IMR-90 (cell line): ENCODE measurements at regions not wholly inside any gene's neighbourhood (a gene's known extent, or its start where the extent isn't known, plus 50 kb on each side); places are given as distances from the start of the nearest gene placed in this dataset.

Experiments used
- ATAC-seq: fragments of 200-7000 bp; cut with Tn5 transposase; 2 replicates; pipeline ENCODE4 v1.9.1; 2020; ENCODE audit warnings: low read depth, mild to moderate bottlenecking, moderate library complexity
- BruUV-seq: library from RNA; stranded (reverse); fragments of 400-500 nt; replicated peaks from 2 replicates; lab custom pipeline; 2021; lab: Mats Ljungman, UMichigan
- CTCF ChIA-PET: fragments of 300-600 bp; formaldehyde crosslinking; extraction: SDS; loops from one replicate; lab custom pipeline; 2021; ENCODE audit warnings: antibody characterized with exemption; lab: Yijun Ruan, JAX
- POLR2A ChIA-PET: fragments of 300-600 bp; sonication (Branson Sonifier 250); formaldehyde crosslinking; loops from one replicate; lab custom pipeline; 2022; ENCODE audit warnings: antibody characterized with exemption; ENCODE audit not compliant: unreplicated experiment; lab: Charles Lee
- DNase-seq: peaks from one replicate; pipeline ENCODE4 v3.0.0; 2013
- H2AFZ ChIP-seq: replicated peaks from 2 replicates; pipeline ENCODE3; 2013; ENCODE audit warnings: low read length, mild to moderate bottlenecking; ENCODE audit not compliant: poor library complexity
- H2AK5ac ChIP-seq: 2 replicates; pipeline ENCODE4 v1.6.1; 2013; ENCODE audit warnings: low read depth, low read length, inconsistent platforms
- H2AK9ac ChIP-seq: replicated peaks from 2 replicates; pipeline ENCODE3; 2013; ENCODE audit warnings: mild to moderate bottlenecking, low read depth, low read length, moderate library complexity; ENCODE audit not compliant: poor library complexity
- H2BK120ac ChIP-seq: 2 replicates; pipeline ENCODE4 v1.6.1; 2013; ENCODE audit warnings: low read depth, low read length, inconsistent platforms
- H2BK15ac ChIP-seq: 3 replicates; pipeline ENCODE4 v1.6.1; 2013; ENCODE audit warnings: low read depth, low read length, inconsistent platforms
- H2BK20ac ChIP-seq: 2 replicates; pipeline ENCODE4 v1.6.1; 2013; ENCODE audit warnings: low read depth, mild to moderate bottlenecking, inconsistent platforms, low read length, moderate library complexity
- H2BK5ac ChIP-seq: 2 replicates; pipeline ENCODE4 v1.6.1; 2013; ENCODE audit warnings: mild to moderate bottlenecking, low read depth, low read length, inconsistent platforms; ENCODE audit not compliant: poor library complexity, severe bottlenecking
- H3K14ac ChIP-seq: replicated peaks from 2 replicates; pipeline ENCODE4 v1.6.1; 2013; ENCODE audit warnings: low read depth, low read length, inconsistent platforms
- H3K18ac ChIP-seq: 2 replicates; pipeline ENCODE4 v1.6.1; 2013; ENCODE audit warnings: low read depth, low read length, control low read depth
- H3K23ac ChIP-seq: 2 replicates; pipeline ENCODE4 v1.6.1; 2013; ENCODE audit warnings: low read depth, low read length, inconsistent platforms
- H3K27ac ChIP-seq: 2 replicates; pipeline ENCODE4 v1.5.1; 2013; ENCODE audit warnings: mild to moderate bottlenecking, control low read depth, low read length; ENCODE audit not compliant: insufficient read depth
- H3K27me3 ChIP-seq: 2 replicates; pipeline ENCODE4 v1.6.1; 2013; ENCODE audit warnings: low read length; ENCODE audit not compliant: control insufficient read depth, insufficient read depth
- H3K36me3 ChIP-seq: 2 replicates; pipeline ENCODE4 v1.6.1; 2013; ENCODE audit warnings: low read length, mixed read lengths; ENCODE audit not compliant: control insufficient read depth, insufficient read depth
- H3K4ac ChIP-seq: 2 replicates; pipeline ENCODE4 v1.6.1; 2013; ENCODE audit warnings: low read depth, low read length, inconsistent platforms
- H3K4me1 ChIP-seq: 2 replicates; pipeline ENCODE4 v1.6.1; 2013; ENCODE audit warnings: low read length, mixed read lengths; ENCODE audit not compliant: control insufficient read depth, insufficient read depth
- H3K4me2 ChIP-seq: 2 replicates; pipeline ENCODE4 v1.6.1; 2013; ENCODE audit warnings: low read depth, mild to moderate bottlenecking, control low read depth, low read length, moderate library complexity
- H3K4me3 ChIP-seq: 2 replicates; pipeline ENCODE4 v1.5.1; 2013; ENCODE audit warnings: low read depth, mild to moderate bottlenecking, control low read depth, low read length, moderate library complexity; ENCODE audit not compliant: insufficient read depth
- H3K56ac ChIP-seq: 2 replicates; pipeline ENCODE4 v1.6.1; 2013; ENCODE audit warnings: low read length, inconsistent platforms; ENCODE audit not compliant: insufficient read depth; ENCODE audit errors: extremely low read depth
- H3K79me1 ChIP-seq, 2 experiments: 2 replicates each; pipeline ENCODE4 v1.6.1; 2013; ENCODE audit warnings: low read length in 2 of 2, inconsistent platforms in 1 of 2, low read depth in 1 of 2
- H3K9ac ChIP-seq: 2 replicates; pipeline ENCODE4 v1.6.1; 2013; ENCODE audit warnings: low read depth, low read length, control low read depth
- H3K9me1 ChIP-seq: 2 replicates; pipeline ENCODE4 v1.6.1; 2013; ENCODE audit warnings: low read length, inconsistent platforms; ENCODE audit not compliant: insufficient read depth
- H3K9me3 ChIP-seq: 2 replicates; pipeline ENCODE4 v1.6.1; 2013; ENCODE audit warnings: low read length; ENCODE audit not compliant: control insufficient read depth, insufficient read depth
- H4K20me1 ChIP-seq: 2 replicates; pipeline ENCODE4 v1.6.1; 2013; ENCODE audit warnings: low read length, inconsistent platforms; ENCODE audit not compliant: insufficient read depth
- H4K5ac ChIP-seq: 2 replicates; pipeline ENCODE4 v1.6.1; 2013; ENCODE audit warnings: mild to moderate bottlenecking, low read depth, low read length, control low read depth
- H4K8ac ChIP-seq, 2 experiments: 2 replicates each; pipeline ENCODE4 v1.6.1; 2013; ENCODE audit warnings: low read depth in 2 of 2, low read length in 2 of 2, control low read depth in 1 of 2, inconsistent platforms in 1 of 2
- H4K91ac ChIP-seq: 2 replicates; pipeline ENCODE4 v1.6.1; 2013; ENCODE audit warnings: low read depth, low read length, inconsistent platforms; ENCODE audit not compliant: insufficient read depth
- BHLHE40 ChIP-seq: fragments of 150-350 bp; IDR thresholded peaks from 2 replicates; pipeline ENCODE4 v1.6.1; 2016; ENCODE audit warnings: mild to moderate bottlenecking, low read depth, low read length
- CHD1 ChIP-seq: IDR thresholded peaks from 2 replicates; pipeline ENCODE4 v1.6.1; 2012; ENCODE audit warnings: low read depth, low read length, improper control_type of control experiment
- FOS ChIP-seq: fragments of 150-350 bp; IDR thresholded peaks from 2 replicates; pipeline ENCODE4 v1.6.1; 2016; ENCODE audit warnings: low read depth, low read length
- MAFK ChIP-seq: IDR thresholded peaks from 2 replicates; pipeline ENCODE4 v1.6.1; 2012; ENCODE audit warnings: low read depth, low read length, improper control_type of control experiment
- RAD21 ChIP-seq: IDR thresholded peaks from 2 replicates; pipeline ENCODE4 v1.6.1; 2012; ENCODE audit warnings: low read length, improper control_type of control experiment
- RFX5 ChIP-seq: IDR thresholded peaks from 2 replicates; pipeline ENCODE4 v1.8.0; 2012; ENCODE audit warnings: low read depth, mild to moderate bottlenecking, low read length, moderate library complexity
- SMC3 ChIP-seq: fragments of 150-350 bp; IDR thresholded peaks from 2 replicates; pipeline ENCODE4 v1.6.1; 2016; ENCODE audit warnings: low read depth, mild to moderate bottlenecking, antibody characterized with exemption, low read length, moderate library complexity
- WGBS, 2 experiments: methylation state at CpG; one replicate each; pipeline versions ENCODE4 v1.1.5 to v1.1.7; 2013; ENCODE audit warnings: missing lambda C conversion rate in 2 of 2; ENCODE audit not compliant: insufficient read length in 1 of 2; ENCODE audit errors: extremely low coverage in 2 of 2; 5-methylcytosine and 5-hydroxymethylcytosine counted together
- dilution Hi-C: fragments of 300-500 bp; cut with HindIII; formaldehyde crosslinking; loops from one replicate; pipeline ENCODE4 v1.14.3; 2018; ENCODE audit warnings: low sequenced_read_pairs; ENCODE audit not compliant: unreplicated experiment
- in situ Hi-C: fragments of 300-500 bp; cut with MboI; formaldehyde crosslinking; loops from 3 replicates; pipeline ENCODE4 v1.14.3; 2019; ENCODE audit warnings: low sequenced_read_pairs, inconsistent platforms, mixed read lengths
- intact Hi-C: fragments of 100-400 bp; cut with micrococcal nuclease; formaldehyde crosslinking; loops from 2 replicates; pipeline ENCODE4 v1.10.0; 2022
- TF ChIP-seq, protein P1 (sequence below): fragments of 150-350 bp; IDR thresholded peaks from 2 replicates; pipeline ENCODE4 v1.6.1; 2017; ENCODE audit warnings: mild to moderate bottlenecking, antibody characterized with exemption, low read length, low read depth

- ATAC-seq (no peak), DNase-seq (no peak)
- intact Hi-C loops = no loop called here
- Histone ChIP-seq H4K5ac (no peak overlapping the region), H4K8ac (no peak overlapping the region), H3K4ac (no peak overlapping the region), H3K79me1 (no peaks in the 10 kb centered on the region), H4K20me1 (no peaks in the 10 kb centered on the region), H2BK120ac (no peak overlapping the region), H3K4me3 (no peak overlapping the region), H2BK20ac (no peak overlapping the region), H3K9me1 (0 out of 2 replicates have a peak, but pooled peaks cover 5% of the 10 kb centered on the region), H3K14ac (no peak overlapping the region), H2AK9ac (no peak overlapping the region), H2BK5ac (no peak overlapping the region), H3K9me3 (peaks cover 6% of the 10 kb centered on the region), H3K18ac (no peak overlapping the region), H3K9ac (no peak overlapping the region), H2BK15ac (no peak overlapping the region), H3K56ac (no peak overlapping the region), H3K36me3 (no peaks in the 10 kb centered on the region), H3K23ac (no peak overlapping the region), H3K27me3 (no peaks in the 10 kb centered on the region), H3K4me1 (peaks cover 5% of the 10 kb centered on the region; the same call in 1 of the 2 replicates), H3K4me2 (no peak overlapping the region), H4K91ac (no peak overlapping the region), H2AFZ (no peak overlapping the region), H3K27ac (no peak overlapping the region), H2AK5ac (no peak overlapping the region)
- ChIA-PET POLR2A (no interaction called here), CTCF (no interaction called here)
- 67% methylated on average over 1 of the region's 3 CpGs; no CpG with 5 or more reads in 1 of the 2 experiments for WGBS, 2 experiments
- no peak for TF ChIP-seq CHD1
- no peak for TF ChIP-seq BHLHE40
- no peak for TF ChIP-seq FOS
- no peak for TF ChIP-seq SMC3
- TF ChIP-seq, protein P1, sequence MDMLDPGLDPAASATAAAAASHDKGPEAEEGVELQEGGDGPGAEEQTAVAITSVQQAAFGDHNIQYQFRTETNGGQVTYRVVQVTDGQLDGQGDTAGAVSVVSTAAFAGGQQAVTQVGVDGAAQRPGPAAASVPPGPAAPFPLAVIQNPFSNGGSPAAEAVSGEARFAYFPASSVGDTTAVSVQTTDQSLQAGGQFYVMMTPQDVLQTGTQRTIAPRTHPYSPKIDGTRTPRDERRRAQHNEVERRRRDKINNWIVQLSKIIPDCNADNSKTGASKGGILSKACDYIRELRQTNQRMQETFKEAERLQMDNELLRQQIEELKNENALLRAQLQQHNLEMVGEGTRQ = no peak
- no peak for TF ChIP-seq RAD21
- no peak for TF ChIP-seq MAFK
- no peak for TF ChIP-seq RFX5
- dilution Hi-C loops = no loop called here
- no TSS peak for BruUV-seq
- in situ Hi-C loops = no loop called here
These were observed 94.5 kb downstream of the DNTTIP2 start for GRCh38 chr1:93784538-93784937.
